A204.1 (cell line): ENCODE measurements at regions not wholly inside any gene's neighbourhood (a gene's known extent, or its start where the extent isn't known, plus 50 kb on each side); places are given as distances from the start of the nearest gene placed in this dataset.
"Not testable (repeated sequence)": the region's sequence is repeated elsewhere in the genome, so short reads cannot be mapped to it uniquely, and the experiment has no call there.

Experiments
- FAIRE-seq: peaks from 2 replicates; lab custom pipeline; 2012; peaks lifted over from hg19 to GRCh38; lab: Jason Lieb, UNC

DNA sequence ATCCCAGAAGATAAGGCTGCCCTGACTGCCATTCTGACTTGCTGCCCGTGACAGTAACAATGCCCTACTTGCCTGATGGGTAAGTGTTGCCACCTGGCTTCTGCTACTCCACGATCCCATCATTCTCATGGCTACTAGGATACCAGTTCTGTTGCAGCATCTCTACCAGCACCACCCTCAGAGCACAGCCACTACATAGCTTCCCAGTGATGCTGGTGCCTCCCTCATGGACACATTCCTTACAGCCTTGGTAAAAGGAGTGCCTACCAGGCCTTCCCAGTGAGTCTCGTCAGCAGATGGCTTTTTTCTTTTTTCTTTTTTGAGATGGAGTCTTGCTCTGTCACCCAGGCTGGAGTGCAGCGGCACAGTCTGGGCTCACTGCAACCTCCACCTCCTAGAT, 84.4 kb upstream of the CMKLR1 start:
- no peak for FAIRE-seq

DNA sequence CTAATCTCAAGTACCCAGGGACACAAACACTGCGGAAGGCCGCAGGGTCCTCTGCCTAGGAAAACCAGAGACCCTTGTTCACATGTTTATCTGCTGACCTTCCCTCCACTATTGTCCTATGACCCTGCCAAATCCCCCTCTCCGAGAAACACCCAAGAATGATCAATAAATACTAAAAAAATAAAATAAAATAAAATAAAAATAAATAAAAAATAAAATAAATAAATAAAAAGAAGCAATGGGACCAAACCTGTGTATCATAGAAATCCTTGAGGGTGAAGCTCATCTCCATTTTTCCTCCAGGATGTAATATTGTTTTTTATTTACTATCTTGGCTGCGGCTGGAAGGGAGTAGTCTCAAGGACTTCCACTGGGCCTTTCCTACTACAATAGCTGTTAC, 82.0 kb upstream of the CMKLR1 start:
- FAIRE-seq, result not testable (repeated sequence)

DNA sequence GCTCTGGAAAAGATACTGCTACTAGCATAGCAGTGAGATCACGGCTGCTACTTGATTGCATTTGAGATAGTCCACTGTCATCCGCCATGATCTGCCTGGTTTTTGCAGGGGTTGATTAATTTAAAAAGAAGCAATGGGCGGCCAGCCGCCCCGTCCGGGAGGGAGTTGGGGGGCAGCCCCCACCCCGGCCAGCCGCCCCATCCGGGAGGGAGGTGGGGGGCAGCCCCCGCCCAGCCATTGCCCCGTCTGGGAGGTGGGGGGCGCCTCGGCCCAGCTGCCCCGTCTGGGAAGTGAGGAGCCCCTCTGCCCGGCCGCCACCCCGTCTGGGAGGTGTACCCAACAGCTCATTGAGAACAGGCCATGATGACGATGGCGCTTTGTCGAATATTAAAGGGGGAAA, 81.3 kb upstream of the CMKLR1 start:
- FAIRE-seq, result not testable (repeated sequence)

DNA sequence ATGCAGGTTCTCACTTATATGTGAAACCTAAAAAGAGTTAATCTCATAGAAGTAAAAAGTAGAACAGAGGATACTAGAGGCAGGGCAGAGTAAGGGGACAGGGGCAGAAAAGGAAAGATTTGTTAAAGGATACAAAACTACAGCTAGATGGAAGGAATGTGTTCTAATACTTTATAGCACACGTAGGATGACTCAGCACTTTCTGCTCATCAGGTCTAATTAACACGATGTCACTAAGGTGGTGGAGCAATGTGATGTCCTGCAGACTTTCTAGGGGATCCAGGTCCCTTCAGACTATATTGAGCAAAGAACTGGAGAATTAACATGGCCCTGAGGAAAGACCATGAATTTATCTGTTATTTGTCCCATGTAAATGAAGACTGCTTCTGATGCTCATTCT, 80.8 kb upstream of the CMKLR1 start:
- FAIRE-seq, result no peak

DNA sequence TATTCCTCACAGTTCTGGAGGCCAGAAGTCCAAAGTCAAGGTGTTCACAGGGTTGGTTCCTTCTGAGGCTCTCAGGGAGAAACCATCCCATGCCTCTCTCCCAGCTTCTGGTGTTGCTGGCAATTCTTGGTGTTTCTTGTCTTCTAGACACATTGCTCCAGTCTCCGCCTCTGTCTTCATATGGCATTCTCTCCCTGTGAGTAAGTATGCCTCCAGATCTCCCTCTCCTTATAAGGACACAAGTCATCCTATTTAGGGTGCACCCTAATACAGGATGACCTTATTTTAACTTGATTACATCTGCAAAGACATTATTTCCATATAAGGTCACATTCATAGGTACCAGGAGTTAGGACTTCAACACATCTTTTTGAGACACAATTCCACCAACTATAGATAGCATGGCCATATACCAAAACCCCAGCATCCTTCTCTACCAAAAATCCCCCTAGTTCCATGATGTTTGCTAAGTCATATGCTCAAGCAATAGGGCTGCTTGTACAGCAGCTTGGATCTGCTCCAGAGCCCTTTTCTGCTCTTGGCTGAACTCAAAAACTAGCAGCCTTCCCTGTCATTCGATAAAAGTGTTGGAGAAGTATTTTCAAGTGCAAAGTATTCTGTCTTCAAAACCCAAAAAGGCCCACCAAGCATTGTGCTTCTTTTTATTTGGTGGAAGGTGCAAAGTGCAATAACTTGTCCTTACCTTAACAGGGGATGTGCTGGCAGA, 79.2 kb upstream of the CMKLR1 start:
- no peak for FAIRE-seq

DNA sequence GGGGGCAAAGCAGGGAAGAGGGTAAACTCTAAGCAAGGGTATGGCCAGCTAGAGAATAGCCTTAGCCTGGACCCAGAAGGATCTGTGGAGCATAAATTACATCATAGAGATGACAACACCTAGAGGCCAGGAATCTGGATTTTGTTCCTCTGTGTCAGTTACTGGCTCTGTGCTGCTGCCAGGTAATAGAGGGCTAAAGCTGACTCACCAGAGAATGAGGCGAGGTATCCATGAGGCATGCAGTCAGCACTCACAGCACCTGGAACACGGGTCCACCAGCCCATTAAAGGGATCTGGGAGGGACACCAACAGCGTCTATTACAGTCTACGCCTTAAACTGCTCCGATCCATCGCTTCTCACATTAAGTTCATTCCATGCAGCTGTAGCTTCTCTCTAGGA, 74.9 kb upstream of the CMKLR1 start:
- no peak for FAIRE-seq

DNA sequence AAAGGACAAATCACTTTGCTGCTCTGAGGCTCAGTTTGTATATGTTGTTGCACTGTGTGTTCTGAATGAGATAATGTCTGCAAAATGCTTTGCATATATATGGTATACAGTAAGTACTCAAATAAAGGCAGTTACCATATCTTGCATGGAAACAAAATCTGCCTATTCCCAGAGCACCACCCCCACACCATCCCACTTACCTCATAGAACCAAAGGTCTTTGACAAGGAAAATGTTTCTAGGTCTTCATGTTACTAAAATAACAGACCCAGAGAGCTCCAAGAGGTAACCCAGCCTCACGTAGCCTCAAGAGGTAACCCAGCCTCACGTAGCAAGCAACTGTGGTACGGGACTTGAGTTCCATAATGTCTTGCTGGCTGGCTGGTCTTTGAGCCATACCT, 71.6 kb upstream of the CMKLR1 start:
- no peak for FAIRE-seq

DNA sequence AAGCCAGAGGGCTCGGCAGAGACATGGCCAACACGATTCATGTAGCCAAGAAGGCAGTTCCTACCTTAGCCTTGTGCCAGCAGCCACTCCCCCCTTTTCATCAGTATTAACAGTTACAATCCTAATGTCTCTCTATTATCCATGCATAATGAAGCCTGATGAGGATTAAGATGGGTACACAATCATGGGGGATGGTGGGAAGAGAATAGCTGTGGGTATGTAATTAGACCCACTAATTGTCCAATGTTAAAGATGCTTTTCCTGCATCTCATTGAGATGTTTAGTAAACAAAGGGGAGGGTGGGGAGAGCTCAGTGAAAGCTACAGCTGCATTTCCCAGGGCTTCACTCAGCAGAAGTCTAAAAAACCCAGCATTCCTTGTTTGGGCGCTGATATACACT, 70.4 kb upstream of the CMKLR1 start:
- FAIRE-seq, result no peak

DNA sequence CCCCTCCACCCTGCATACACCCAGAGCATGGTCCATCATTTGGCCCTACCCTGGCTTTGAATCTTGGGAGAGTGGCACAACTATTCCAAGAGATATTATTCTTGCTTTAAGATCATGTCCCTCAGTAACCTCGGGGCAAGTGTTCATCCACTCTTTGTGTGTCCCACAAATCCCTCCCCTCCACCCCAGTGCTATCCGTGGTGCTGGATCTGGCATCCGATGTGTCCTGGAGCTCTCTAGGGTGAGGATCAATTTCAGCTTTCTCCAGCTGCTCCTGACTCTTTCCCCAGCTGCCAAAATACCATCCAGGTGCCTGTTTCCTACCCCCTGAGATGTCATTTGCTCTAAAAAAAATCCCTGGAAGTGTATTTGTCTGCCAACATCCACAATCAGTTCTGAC, 64.8 kb upstream of the CMKLR1 start:
- no peak for FAIRE-seq

DNA sequence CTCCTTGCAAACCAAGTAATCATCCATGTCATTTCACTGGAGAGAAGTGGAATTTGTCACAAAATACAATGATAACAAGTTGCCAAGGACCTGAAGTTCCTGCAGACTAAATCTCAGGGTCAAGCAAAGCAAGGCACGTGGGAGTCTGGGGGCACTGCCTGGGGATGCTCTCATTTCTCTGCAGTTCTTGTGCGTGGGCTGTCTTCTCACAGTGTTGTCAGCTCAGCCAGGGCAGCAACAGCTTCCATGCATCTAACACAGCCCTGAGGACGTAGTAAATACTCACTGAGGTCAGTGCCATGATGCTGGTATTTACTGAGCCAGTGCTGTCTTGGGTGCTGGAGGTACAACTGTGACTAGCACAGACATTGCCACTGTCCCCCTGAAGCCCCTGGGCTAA, 62.9 kb upstream of the CMKLR1 start:
- FAIRE-seq, result no peak

DNA sequence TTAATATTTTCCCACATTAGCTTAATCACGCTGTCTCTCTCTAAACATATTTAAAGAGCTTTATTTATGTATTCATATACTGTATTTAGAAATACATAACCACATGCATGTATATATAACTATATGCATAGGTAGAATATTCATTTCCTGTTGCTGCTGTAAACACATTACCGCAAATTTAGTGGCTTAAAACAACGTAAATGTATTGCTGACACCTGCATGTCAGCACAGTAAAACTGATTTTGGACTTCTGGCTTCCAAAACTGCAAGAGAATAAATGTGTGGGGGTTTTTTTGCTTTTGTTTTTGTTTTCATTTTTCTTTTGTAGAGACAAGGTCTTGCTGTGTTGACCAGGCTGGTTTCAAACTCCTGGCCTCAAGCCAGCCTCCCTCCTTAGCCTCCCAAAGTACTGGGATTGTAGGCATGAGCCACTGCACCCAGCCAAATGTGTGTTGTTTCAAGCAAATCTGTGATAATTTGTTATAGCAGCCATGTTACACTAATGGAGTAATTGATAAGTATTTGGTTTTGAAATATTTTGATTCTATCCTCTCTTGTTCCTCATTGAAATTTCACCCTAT, 61.9 kb upstream of the CMKLR1 start:
- no peak for FAIRE-seq

DNA sequence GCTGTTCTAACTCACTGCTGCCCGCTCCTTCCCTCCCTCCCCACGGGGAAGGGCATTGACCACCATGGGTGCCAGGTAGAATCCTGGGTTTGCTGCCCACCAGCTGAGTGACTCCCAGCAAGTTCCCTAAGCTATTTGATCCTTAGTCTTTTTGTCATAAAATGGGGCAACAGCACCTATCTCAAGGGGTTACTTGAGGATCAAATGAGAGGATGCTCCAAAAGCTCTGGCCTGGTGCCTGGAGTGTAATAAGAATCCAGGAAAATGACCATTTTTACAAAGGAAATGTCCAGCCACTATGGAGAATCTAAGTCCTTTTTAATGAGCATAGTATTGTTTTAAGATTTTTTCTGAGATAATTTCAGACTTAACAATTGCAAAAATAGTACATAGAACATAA, 61.4 kb upstream of the CMKLR1 start:
- FAIRE-seq, result no peak

DNA sequence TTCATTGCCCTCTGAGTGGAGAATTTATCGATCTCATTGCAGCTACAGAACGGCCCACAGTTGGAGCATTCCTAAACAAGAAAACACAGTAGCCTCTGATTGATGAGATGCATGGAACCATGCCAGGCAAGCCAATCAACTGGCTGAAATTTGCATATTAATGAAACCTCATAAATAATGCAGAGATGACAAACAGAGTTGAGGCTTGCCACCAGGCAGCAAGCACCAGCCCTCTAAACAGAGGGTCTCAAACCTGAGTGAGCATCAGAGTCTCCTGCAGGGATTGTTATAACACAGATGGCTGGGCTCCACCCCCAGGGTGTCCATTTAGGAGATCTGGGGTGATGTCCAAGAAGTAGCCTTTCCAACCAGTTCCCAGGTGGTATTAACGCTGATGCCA, 60.9 kb upstream of the CMKLR1 start:
- FAIRE-seq, result no peak

DNA sequence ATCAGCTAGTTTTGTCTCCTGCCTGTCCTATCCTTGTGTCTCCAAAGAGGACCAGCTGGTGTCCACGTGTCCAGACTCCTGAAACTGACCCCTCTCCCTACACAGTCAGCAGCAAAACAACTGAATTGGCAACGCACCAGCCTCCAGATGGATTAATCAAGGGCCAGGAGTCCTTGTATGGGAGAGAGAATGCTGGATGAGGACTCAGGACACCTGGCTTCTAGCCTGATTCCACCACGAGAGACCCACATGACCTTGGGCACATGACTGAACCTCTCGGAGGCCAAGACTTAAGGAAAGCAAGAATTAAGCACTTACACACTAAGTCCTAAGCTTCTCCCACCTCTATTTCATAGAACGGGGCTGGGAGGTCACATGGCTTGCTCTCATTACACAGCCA, 60.4 kb upstream of the CMKLR1 start:
- no peak for FAIRE-seq

DNA sequence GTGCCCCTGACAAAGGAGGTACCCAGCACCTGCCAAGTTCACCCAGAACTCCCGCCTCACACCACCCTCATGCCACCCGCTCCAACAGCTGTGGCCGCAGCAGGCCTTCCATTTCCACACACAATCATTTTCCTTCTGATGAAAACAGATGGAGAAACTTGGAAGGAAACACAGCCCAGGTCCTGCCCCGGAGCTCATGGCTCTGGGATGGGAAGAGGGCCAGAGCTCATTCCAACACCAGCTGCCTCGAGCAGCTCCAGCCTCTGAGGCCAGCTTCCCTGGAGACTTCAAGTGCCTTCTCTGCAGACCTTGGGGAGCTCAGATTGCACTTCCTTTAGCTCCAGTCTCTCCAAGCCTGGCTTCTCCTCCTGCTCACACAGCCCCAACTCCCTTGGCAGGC, 55.1 kb upstream of the CMKLR1 start:
- FAIRE-seq, result no peak

DNA sequence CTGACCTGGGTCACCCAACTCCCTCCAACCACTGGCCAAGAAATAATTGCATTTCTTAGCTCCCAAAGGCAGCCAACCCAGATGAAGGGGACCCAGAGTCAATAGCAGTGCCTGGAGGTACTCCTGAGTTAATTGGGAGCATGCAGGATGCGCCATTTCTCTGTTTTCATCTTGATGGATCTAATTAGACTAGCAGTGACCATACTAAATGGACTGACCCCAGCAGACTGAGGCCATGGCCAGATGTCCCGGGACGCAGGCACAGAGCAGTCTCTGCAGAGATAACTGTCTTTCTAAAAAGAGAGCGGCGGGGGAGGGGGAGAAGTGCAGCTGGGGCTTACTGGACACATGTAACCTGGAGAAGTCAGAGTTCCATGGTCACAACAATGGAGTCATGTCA, 53.2 kb upstream of the CMKLR1 start:
- FAIRE-seq, result no peak

DNA sequence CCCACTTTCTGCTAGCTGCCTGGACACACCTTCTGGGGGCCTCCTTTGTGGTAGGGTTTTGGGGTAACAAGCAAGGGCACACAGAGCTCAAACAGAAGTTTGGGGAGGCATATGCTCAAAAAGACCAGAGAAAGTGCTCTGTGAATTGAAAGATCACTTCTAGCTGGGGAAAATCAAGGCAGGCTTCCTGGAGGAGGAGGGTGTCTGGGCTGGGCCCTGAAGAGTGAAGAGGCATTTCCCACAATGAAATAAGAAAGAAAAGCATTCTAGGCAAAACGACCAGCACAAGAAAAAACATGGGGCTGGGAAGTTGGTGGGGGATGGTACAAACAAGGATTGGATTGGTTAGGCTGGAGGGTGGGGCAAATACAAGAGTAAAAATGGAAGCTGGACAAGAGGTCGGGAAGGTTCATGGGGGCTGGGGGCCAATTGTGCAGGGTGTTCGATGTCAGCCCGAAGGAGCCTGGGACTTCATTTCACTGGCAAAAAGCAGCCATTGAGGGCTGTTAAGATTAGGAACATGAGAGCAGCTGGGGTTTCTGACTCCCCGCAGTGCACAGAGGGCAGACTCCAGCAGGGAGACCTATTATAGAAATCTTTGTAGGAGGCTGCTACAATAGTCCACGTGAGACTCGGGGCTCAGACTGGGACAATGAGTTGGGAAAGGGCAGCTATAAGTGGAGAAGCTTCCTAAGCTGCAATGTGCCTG, 51.5 kb upstream of the CMKLR1 start:
- FAIRE-seq, result no peak

DNA sequence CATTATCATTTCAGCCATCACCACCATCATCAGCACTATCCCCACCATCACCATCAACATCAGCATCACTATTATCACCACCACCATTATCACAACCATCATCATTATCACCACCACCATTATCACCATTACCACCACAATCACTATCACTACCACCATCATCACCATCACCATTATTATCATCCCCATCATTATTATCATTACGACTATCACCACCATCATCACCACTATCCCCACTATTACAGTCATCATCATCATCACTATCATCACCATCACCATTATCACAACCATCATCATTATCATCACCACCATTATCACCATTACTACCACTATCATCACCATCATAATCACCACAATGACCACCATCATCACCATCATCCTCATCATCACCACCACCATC, 50.4 kb upstream of the CMKLR1 start:
- no peak for FAIRE-seq
